ENCODE measurements at regions not wholly inside any gene's neighbourhood (a gene's known extent, or its start where the extent isn't known, plus 50 kb on each side); places are given as distances from the start of the nearest gene placed in this dataset.

GRCh38 chr4:189035654-189036053 is 896.4 kb downstream of the TRIML1 start:
- no peak overlapping the region for H3K27ac ChIP-seq
- no peak overlapping the region for H3K4me3 ChIP-seq

GRCh38 chr4:189036906-189037305 is 897.7 kb downstream of the TRIML1 start:
- Histone ChIP-seq H3K27ac (no peak overlapping the region), H3K4me3 (no peak overlapping the region)

- H3K27ac ChIP-seq = no peak overlapping the region
Observed at GRCh38 chr4:189046642-189047041, 894.0 kb upstream of the FRG1 start.

GRCh38 chr4:189048119-189048518 is 892.6 kb upstream of the FRG1 start:
- no peak overlapping the region for H3K27ac ChIP-seq
- H3K4me3 ChIP-seq = no peak overlapping the region

More at GRCh38 chr4:189046642-189047041, 894.0 kb upstream of the FRG1 start:
- H3K4me3 ChIP-seq = no peak overlapping the region

GRCh38 chr4:189049682-189050081 is 891.0 kb upstream of the FRG1 start:
- H3K27ac ChIP-seq = no peak overlapping the region
- H3K4me3 ChIP-seq = no peak overlapping the region

GRCh38 chr4:189050643-189051042 is 890.0 kb upstream of the FRG1 start:
- Histone ChIP-seq H3K27ac (no peak overlapping the region), H3K4me3 (no peak overlapping the region)

- Histone ChIP-seq H3K4me3 (no peak overlapping the region), H3K27ac (no peak overlapping the region)
Observed at GRCh38 chr4:189053621-189054020, 887.1 kb upstream of the FRG1 start.

- Histone ChIP-seq H3K27ac (no peak overlapping the region), H3K4me3 (no peak overlapping the region)
Observed at GRCh38 chr4:189060104-189060503, 880.6 kb upstream of the FRG1 start.

- Histone ChIP-seq H3K27ac (no peak overlapping the region), H3K4me3 (no peak overlapping the region)
Observed at GRCh38 chr4:189062047-189062820, 878.4 kb upstream of the FRG1 start.

GRCh38 chr4:189069772-189070171 is 870.9 kb upstream of the FRG1 start:
- Histone ChIP-seq H3K27ac (no peak overlapping the region), H3K4me3 (no peak overlapping the region)

- Histone ChIP-seq H3K4me3 (no peak overlapping the region), H3K27ac (no peak overlapping the region)
Observed at GRCh38 chr4:189071241-189071640, 869.4 kb upstream of the FRG1 start.

GRCh38 chr4:189073739-189074138 is 866.9 kb upstream of the FRG1 start:
- no peak overlapping the region for H3K27ac ChIP-seq
- no peak overlapping the region for H3K4me3 ChIP-seq

GRCh38 chr4:189081826-189082225 is 858.8 kb upstream of the FRG1 start:
- H3K27ac ChIP-seq = no peak overlapping the region

GRCh38 chr4:189083769-189084168 is 856.9 kb upstream of the FRG1 start:
- H3K27ac ChIP-seq = no peak overlapping the region
- no peak overlapping the region for H3K4me3 ChIP-seq

More at GRCh38 chr4:189081826-189082225, 858.8 kb upstream of the FRG1 start:
- no peak overlapping the region for H3K4me3 ChIP-seq

GRCh38 chr4:189084671-189085070 is 856.0 kb upstream of the FRG1 start:
- H3K27ac ChIP-seq = no peak overlapping the region
- no peak overlapping the region for H3K4me3 ChIP-seq

- Histone ChIP-seq H3K4me3 (no peak overlapping the region), H3K27ac (no peak overlapping the region)
Observed at GRCh38 chr4:189087971-189088370, 852.7 kb upstream of the FRG1 start.

GRCh38 chr4:189088780-189089179 is 851.9 kb upstream of the FRG1 start:
- Histone ChIP-seq H3K4me3 (no peak overlapping the region), H3K27ac (no peak overlapping the region)

- Histone ChIP-seq H3K27ac (no peak overlapping the region), H3K4me3 (no peak overlapping the region)
Observed at GRCh38 chr4:189090174-189090814, 850.4 kb upstream of the FRG1 start.

GRCh38 chr4:189092581-189092980 is 848.1 kb upstream of the FRG1 start:
- no peak overlapping the region for H3K27ac ChIP-seq
- no peak overlapping the region for H3K4me3 ChIP-seq

GRCh38 chr4:189096108-189096507 is 844.6 kb upstream of the FRG1 start:
- H3K27ac ChIP-seq = no peak overlapping the region
- H3K4me3 ChIP-seq = no peak overlapping the region

- H3K4me3 ChIP-seq = no peak overlapping the region
- no peak overlapping the region for H3K27ac ChIP-seq
Observed at GRCh38 chr4:189096717-189097116, 844.0 kb upstream of the FRG1 start.

Data from skin epidermis (tissue), 12 donors.